Hepatic stellate cell (primary cell): ENCODE measurements at regions not wholly inside any gene's neighbourhood (a gene's known extent, or its start where the extent isn't known, plus 50 kb on each side); places are given as distances from the start of the nearest gene placed in this dataset.
"Not testable (repeated sequence)": the region's sequence is repeated elsewhere in the genome, so short reads cannot be mapped to it uniquely, and the experiment has no call there.

Experiments used
- DNase-seq: peaks from one replicate; pipeline ENCODE4 v3.0.0; 2011; ENCODE audit warnings: low spot score

DNA sequence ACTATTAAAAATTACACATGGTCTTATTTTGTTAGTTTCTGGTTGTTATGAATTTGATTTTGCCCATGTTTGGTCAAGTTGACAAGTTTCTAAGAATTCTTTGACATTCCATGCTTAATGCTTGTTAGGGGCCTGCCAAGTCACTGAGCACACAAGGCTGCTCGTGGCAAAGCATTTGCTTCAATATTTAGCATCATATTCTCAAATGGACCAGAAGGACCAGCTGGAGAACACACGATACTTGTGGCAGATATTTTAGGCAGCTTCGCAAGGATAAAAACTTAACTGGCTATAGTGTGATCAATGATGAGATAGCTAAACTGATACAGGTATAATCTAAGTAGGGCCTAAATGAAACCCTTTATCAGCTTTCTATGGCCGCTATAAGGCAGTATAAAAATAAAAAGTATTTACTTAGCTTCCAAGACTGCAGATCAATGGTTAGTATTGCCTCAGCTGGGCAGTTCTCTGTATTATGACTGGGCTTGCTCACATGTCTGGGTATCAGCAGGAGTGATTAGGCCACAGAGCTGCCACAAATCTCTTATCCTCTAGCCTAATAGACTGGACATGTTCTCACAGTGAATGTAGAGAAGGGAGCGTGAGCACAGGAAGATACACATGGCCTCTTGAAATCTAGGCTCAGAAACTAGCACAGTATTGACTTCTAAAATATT, 155.9 kb upstream of the SPRY2 start:
- no peak for DNase-seq

- DNase-seq = not testable (repeated sequence)
Measured at GRCh38 chr13:80490491-80490943, 149.6 kb upstream of the SPRY2 start.

GRCh38 chr13:80486402-80486801, 145.5 kb upstream of the SPRY2 start:
- DNase-seq = no peak

DNA sequence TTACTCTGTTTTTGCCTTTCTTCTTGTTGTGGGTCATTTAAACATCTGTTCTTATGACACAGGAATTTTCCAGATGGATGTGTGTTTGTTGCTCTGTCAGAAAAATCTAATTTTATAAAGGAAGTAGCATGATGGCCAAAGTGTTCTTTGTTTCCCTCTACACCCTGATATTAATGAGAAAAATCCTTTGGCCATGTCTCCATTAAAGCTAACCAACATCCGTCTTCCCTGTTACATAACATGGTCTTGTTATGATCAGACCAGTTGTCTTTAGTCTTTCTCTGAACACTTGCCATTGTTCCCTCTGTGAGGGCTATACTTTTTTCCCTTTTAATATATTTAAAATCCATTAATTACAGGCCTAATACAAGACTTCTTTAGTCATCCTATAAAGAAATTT, 142.2 kb upstream of the SPRY2 start:
- no peak for DNase-seq

GRCh38 chr13:80481588-80481987, 140.7 kb upstream of the SPRY2 start:
- no peak for DNase-seq

DNA sequence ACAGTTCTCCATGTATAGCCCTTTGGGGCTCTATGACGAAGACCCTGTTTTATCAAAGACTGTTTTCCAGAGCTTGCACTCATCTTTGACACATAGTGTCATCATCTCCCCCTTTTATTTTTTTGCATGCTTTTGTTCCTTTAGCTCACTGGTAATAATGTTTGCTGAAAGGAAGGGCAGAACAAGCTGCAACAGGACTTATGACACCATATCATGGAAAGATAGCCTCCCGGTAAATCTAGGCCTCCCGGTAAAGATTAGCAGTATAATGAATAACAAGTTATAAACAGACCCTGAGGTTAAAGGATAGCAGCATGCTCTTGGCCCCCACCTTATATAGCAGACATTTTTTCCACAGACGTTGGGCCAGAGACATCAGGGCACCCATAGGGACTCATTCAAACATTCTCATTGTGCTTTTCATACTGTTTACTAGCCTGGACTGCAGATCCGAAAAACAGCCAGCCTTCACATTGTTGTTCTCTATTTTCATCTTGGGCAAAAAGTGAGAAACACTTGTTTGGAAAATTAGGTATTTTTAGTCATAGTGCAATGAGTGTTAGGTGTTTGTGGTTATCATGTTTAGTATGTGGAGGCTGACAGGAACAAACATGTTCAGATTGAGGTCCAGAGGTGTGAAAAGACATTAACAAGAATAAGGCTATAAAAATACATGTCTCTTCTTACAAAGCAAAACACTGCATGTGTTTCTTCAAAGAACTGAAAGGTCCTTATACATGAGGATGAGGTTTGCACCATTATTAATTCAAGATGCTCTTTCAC, 136.9 kb upstream of the SPRY2 start:
- no peak for DNase-seq

DNA sequence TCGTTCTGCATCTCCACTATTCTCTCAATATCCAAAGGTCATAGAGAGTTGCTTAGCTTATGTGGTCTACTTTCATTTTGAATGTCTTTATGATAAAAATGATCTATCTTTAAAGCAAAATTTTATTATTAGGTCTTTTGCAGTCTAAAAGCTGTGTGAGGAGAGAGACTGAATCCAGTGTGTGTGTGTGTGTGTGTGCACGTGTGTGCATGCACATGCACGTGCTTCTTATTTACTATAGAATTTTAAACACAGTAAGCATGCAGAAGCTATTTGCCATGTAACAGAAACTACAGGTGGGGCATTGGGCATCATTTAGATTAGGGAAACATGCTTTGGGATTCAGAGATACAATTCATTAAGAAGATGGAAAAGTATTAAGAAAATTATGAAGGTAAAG, 136.0 kb upstream of the SPRY2 start:
- DNase-seq = no peak

DNA sequence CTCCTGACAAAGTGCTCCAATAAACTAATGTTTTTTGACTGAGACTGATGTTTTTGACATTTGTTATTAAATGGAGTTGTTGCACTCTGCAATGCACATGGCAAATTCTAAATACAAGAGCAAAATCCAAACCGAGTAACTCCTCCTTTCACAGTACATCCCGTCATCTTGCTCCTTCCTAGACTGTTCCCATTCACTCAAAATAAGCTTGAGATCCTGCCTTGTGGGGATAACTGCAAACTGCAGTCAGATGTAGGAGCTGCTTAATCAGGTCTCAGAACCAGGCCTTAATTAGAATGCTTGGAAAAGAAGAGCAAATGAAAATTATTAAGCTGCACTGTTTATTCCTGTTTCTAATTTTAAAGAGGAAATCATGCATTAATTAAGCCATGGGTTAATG, 134.8 kb upstream of the SPRY2 start:
- no peak for DNase-seq

- DNase-seq = peak; percentile 12
Measured at GRCh38 chr13:80473695-80474094, 132.8 kb upstream of the SPRY2 start.

DNA sequence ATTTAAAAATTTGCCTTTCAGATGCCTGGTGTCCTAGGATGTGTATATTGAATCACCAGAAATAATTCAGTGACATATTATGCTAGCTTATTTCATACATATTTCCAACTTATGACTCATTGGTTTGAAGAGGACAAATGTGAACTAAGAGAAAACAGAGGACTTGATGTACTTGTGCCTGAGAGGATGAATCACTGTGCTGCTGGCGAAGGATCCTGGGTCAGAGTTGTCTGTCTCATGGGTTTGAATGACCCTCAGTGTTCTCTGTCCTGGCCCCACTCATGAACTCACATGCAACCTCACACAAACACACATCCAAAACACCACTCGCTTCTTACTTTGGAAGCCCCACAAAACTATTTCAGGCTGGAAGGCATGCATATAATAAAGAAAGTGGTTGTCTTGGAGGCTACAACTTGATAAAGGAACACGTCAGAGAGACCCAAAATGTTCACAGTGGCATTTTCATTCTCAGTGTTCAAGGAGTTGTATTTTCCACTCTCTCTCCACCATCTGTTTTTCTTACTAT, 129.0 kb upstream of the SPRY2 start:
- DNase-seq = peak; percentile 39

GRCh38 chr13:80469105-80469852, 128.4 kb upstream of the SPRY2 start:
- DNase-seq = no peak

GRCh38 chr13:80465321-80465720, 124.4 kb upstream of the SPRY2 start:
- DNase-seq = no peak

DNA sequence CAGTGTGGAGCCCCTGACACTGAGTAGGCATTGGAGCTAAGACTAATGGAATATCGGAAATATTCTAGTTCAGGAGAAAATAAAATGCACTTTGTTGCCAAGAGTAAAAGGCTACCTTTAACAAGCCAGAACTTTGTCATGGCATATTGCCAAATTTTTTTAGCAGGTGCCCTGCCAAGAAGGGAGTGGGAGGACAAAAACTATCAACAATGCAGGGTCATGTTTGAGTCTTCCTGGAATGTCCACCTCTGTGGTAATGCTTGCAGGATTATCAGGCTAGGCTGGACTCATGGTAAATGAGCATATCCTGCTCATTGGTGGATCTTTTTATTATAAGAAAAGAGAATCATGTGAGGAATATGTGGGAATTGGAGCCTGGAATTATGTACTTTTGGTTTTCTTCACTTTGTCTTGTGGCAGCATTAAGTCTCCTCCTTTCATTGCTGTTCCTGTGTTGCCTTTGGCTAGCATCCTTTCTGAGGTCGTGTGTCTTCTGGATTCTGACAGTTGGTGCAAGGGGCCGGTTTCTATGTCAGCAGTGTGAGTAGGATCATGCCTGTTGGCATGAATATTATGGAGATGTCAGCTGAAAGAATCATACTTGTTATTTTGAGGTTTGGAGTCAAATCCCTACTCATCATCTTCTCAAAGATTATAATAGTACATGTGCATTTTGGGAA, 122.9 kb upstream of the SPRY2 start:
- no peak for DNase-seq

DNA sequence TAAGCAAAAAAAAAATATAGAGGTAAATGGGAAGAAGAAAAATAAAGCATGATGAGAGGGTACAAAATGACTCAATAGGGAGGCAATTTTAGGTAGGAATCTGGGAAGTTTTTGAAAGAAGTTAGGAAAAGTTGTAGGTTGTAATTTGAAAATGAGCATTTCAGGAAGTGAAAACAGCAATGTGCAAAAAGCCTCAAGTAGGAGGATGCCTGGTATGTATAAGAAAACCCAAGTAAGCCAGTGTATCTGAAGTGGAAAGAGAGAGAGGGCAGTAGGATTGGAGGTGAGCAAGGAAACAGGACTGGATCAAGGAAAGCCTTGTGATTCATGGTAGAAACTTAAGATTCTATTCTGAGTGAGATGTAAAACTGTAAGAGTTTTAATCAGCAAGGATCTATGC, 121.6 kb upstream of the SPRY2 start:
- no peak for DNase-seq

GRCh38 chr13:80462037-80462436, 121.1 kb upstream of the SPRY2 start:
- DNase-seq = no peak

GRCh38 chr13:80458543-80458942, 117.6 kb upstream of the SPRY2 start:
- no peak for DNase-seq

DNA sequence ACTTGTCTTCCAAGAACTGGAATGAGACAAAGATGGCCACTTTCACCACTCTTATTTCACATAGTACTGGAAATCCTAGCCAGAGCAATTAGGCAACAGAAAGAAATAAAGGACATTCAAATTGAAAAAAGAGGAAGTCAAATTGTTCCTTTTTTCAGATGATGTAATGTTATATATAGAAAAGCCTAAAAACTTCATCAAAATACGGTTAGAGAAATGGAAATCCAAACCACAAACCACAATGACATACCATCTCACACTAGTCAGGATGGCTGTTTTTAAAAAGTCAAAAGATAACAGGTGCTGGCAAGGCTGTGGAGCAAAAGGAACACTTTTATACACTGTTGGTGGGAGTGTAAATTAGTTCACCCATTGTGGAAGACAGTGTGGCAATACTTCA, 113.3 kb upstream of the SPRY2 start:
- no peak for DNase-seq

DNA sequence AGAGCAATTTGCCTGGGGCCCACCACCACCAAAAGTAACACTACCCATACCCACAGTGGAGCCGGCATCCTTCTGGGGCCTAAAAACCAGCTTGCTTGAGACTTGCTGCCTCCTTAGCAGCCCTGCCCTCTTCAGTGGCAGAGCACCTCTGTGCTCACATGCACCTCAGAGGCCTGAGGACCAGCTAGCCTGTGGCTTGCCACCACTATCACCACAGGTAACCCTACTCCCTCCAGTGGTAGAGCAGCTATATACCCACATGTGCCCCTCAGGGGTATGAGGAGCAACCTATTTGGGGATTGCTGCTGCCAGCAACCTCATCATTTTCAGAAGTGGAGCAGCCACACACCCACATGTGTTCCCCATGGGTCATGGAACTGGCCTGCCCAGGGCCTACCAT, 111.4 kb upstream of the SPRY2 start:
- DNase-seq = no peak

DNA sequence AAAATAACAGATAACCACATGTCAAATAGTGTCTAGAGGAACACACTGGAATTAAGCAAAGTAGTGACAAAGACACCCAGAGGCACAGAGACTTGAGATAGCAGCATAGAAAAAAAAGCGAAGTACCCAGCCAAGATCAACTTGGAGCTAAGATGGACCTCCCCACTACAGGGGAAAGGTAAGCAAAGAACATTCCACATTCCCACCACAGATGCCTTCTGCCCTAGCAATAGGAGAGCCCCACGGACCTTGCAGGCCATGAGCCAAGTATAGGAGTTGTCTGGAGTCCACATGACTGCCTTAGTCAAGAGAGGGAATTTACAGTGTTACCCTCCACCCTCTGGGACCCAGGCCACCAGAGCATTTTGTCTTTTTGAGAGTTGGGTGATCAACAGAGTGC, 110.7 kb upstream of the SPRY2 start:
- DNase-seq = no peak

GRCh38 chr13:80450386-80450785, 109.5 kb upstream of the SPRY2 start:
- DNase-seq = no peak

GRCh38 chr13:80448725-80449124, 107.8 kb upstream of the SPRY2 start:
- DNase-seq = no peak

GRCh38 chr13:80447747-80448146, 106.8 kb upstream of the SPRY2 start:
- DNase-seq = no peak
